ENCODE measurements at regions not wholly inside any gene's neighbourhood (a gene's known extent, or its start where the extent isn't known, plus 50 kb on each side); places are given as distances from the start of the nearest gene placed in this dataset.

GRCh38 chr15:47473106-47473725 lies 244.1 kb upstream of the SEMA6D start:
- FAIRE-seq (no peak), DNase-seq (ENCODE audit: insufficient read length, low spot score) (no peak)
- TF ChIP-seq POU2F2 (IDR thresholded peaks at IDR 0.05; ENCODE audit: low read depth, low read length) (no peak), POLR2A (IDR thresholded peaks at IDR 0.05; ENCODE audit: low read depth, low read length) (no peak), PAX5 (IDR thresholded peaks at IDR 0.05; ENCODE audit: insufficient read depth, low read length, severe bottlenecking) (no peak), SPI1 (IDR thresholded peaks at IDR 0.05; ENCODE audit: low read depth, low read length) (no peak), POLR2AphosphoS5 (IDR thresholded peaks at IDR 0.05; ENCODE audit: low read depth, low read length) (no peak), TAF1 (IDR thresholded peaks at IDR 0.05; ENCODE audit: low read depth, low read length) (no peak)

DNA sequence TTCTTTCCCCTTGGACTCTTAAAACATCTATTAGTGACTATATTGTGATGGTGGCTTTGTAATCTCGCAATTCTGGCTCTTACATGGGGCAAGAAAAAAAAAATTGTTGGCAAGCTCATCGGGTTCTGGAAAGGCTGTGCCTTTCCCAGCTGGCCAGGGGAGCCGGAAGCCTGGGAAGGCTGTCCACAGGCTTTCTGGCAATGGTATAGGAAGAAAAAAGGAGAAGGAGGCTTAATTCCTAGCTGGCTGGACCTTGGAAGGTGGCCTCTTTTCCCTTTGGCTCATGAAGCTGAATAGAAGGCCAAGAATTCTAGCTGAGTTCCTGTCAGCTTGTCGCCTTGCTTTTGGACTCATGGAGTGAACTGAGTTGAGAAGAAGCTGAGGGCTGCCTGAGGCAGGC lies 243.5 kb upstream of the SEMA6D start:
- no peak for DNase-seq (ENCODE audit: insufficient read length, low spot score)
- no peak for FAIRE-seq
- TF ChIP-seq PAX5 (IDR thresholded peaks at IDR 0.05; ENCODE audit: insufficient read depth, low read length, severe bottlenecking): no peak
- no peak for TF ChIP-seq POLR2A (IDR thresholded peaks at IDR 0.05; ENCODE audit: low read depth, low read length)
- no peak for TF ChIP-seq TAF1 (IDR thresholded peaks at IDR 0.05; ENCODE audit: low read depth, low read length)
- TF ChIP-seq SPI1 (IDR thresholded peaks at IDR 0.05; ENCODE audit: low read depth, low read length): no peak
- TF ChIP-seq POU2F2 (IDR thresholded peaks at IDR 0.05; ENCODE audit: low read depth, low read length): no peak
- TF ChIP-seq POLR2AphosphoS5 (IDR thresholded peaks at IDR 0.05; ENCODE audit: low read depth, low read length): no peak

GRCh38 chr15:47475336-47475735 lies 242.0 kb upstream of the SEMA6D start:
- FAIRE-seq (no peak), DNase-seq (ENCODE audit: insufficient read length, low spot score) (no peak)

GRCh38 chr15:47477341-47477740 lies 240.0 kb upstream of the SEMA6D start:
- no peak for DNase-seq (ENCODE audit: insufficient read length, low spot score)
- FAIRE-seq: no peak
- no peak for TF ChIP-seq POLR2AphosphoS5 (IDR thresholded peaks at IDR 0.05; ENCODE audit: low read depth, low read length)
- no peak for TF ChIP-seq POU2F2 (IDR thresholded peaks at IDR 0.05; ENCODE audit: low read depth, low read length)
- no peak for TF ChIP-seq PAX5 (IDR thresholded peaks at IDR 0.05; ENCODE audit: insufficient read depth, low read length, severe bottlenecking)
- no peak for TF ChIP-seq POLR2A (IDR thresholded peaks at IDR 0.05; ENCODE audit: low read depth, low read length)
- no peak for TF ChIP-seq SPI1 (IDR thresholded peaks at IDR 0.05; ENCODE audit: low read depth, low read length)
- no peak for TF ChIP-seq TAF1 (IDR thresholded peaks at IDR 0.05; ENCODE audit: low read depth, low read length)

More at GRCh38 chr15:47475336-47475735, 242.0 kb upstream of the SEMA6D start:
- TF ChIP-seq POLR2A (IDR thresholded peaks at IDR 0.05; ENCODE audit: low read depth, low read length) (no peak), TAF1 (IDR thresholded peaks at IDR 0.05; ENCODE audit: low read depth, low read length) (no peak), POU2F2 (IDR thresholded peaks at IDR 0.05; ENCODE audit: low read depth, low read length) (no peak)

DNA sequence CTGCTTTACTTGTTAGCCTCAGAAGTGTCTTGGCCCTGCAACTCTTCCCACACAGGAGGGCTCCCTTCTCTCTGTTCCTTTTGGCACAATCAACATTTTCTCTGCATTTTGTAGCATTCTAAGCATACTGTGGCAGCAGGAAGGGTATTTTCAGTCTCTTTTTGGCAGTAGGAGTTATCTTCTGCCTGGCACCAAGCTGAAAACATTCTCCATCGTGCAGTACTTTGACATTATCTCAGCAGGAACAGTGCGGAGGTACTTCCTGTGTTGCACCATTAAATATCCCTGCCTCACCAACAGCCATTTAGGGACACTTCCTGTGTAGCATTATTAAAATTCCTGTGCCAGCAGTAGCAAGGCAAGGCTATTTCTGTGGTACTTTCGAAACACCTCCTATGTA lies 233.2 kb upstream of the SEMA6D start:
- TF ChIP-seq POLR2AphosphoS5 (IDR thresholded peaks at IDR 0.05; ENCODE audit: low read depth, low read length) (no peak), TAF1 (IDR thresholded peaks at IDR 0.05; ENCODE audit: low read depth, low read length) (no peak), POLR2A (IDR thresholded peaks at IDR 0.05; ENCODE audit: low read depth, low read length) (no peak), PAX5 (IDR thresholded peaks at IDR 0.05; ENCODE audit: insufficient read depth, low read length, severe bottlenecking) (no peak), POU2F2 (IDR thresholded peaks at IDR 0.05; ENCODE audit: low read depth, low read length) (no peak), SPI1 (IDR thresholded peaks at IDR 0.05; ENCODE audit: low read depth, low read length) (no peak)
- no peak for DNase-seq (ENCODE audit: insufficient read length, low spot score)
- no peak for FAIRE-seq

DNA sequence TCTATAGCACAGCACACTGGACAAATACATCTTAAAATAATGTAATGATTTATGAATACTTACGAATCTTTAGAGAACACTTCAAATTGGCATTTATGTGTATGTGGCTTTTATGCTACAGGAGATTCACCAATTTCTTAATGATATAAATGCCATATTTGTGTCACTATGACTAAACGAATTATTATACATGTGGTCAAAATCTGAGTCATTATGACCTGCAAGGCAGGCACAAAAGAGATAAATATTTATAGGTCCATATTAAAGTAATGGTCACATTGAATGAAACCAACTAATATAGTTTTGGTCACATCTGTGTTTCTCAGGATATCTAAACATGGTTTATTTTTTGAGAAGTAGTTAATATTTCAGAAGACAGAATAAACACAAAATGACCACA lies 232.3 kb upstream of the SEMA6D start:
- no peak for DNase-seq (ENCODE audit: insufficient read length, low spot score)
- TF ChIP-seq TAF1 (IDR thresholded peaks at IDR 0.05; ENCODE audit: low read depth, low read length) (no peak), POLR2A (IDR thresholded peaks at IDR 0.05; ENCODE audit: low read depth, low read length) (no peak), SPI1 (IDR thresholded peaks at IDR 0.05; ENCODE audit: low read depth, low read length) (no peak), PAX5 (IDR thresholded peaks at IDR 0.05; ENCODE audit: insufficient read depth, low read length, severe bottlenecking) (no peak), POU2F2 (IDR thresholded peaks at IDR 0.05; ENCODE audit: low read depth, low read length) (no peak), POLR2AphosphoS5 (IDR thresholded peaks at IDR 0.05; ENCODE audit: low read depth, low read length) (no peak)
- no peak for FAIRE-seq

DNA sequence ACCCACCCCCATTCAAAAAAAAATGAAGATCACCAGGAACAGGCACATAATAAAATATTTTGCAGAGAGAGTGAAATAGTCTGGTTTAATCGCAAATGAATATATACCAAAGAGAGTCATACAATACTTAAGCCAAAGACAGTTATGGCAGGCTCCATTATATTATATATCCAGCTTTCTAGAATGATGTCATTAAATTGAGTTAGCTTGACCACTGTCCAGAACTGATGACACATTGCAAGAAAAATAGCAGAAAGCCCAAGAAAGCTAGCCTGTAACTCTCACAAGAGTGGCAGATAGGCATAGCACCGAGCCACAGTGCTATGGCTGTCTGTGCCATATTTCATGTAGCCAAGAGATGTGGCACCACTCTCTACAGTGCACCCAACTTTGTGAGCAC lies 231.9 kb upstream of the SEMA6D start:
- FAIRE-seq (no peak), DNase-seq (ENCODE audit: insufficient read length, low spot score) (no peak)
- TF ChIP-seq SPI1 (IDR thresholded peaks at IDR 0.05; ENCODE audit: low read depth, low read length) (no peak), TAF1 (IDR thresholded peaks at IDR 0.05; ENCODE audit: low read depth, low read length) (no peak), POU2F2 (IDR thresholded peaks at IDR 0.05; ENCODE audit: low read depth, low read length) (no peak), POLR2A (IDR thresholded peaks at IDR 0.05; ENCODE audit: low read depth, low read length) (no peak), POLR2AphosphoS5 (IDR thresholded peaks at IDR 0.05; ENCODE audit: low read depth, low read length) (no peak), PAX5 (IDR thresholded peaks at IDR 0.05; ENCODE audit: insufficient read depth, low read length, severe bottlenecking) (no peak)

DNA sequence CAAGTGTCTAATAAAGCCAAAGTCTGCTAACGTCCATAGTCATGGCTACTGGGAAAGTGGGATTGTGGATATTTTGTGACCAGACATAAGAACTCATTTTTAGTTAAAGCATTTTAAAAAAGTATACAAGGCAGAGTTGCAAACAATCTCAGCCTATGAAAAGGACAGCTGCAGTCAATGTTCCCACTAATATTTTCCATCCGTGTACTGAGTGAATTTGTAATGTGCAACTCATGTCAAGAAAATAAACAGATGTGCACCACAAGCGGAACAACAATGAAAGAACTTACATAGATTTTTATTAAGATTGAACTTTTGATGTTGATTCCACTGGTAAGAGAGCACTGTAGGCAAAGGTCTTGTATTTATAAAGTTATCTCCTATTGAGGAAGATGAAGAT lies 231.3 kb upstream of the SEMA6D start:
- FAIRE-seq: no peak
- TF ChIP-seq POU2F2 (IDR thresholded peaks at IDR 0.05; ENCODE audit: low read depth, low read length) (no peak), PAX5 (IDR thresholded peaks at IDR 0.05; ENCODE audit: insufficient read depth, low read length, severe bottlenecking) (no peak), SPI1 (IDR thresholded peaks at IDR 0.05; ENCODE audit: low read depth, low read length) (no peak), POLR2A (IDR thresholded peaks at IDR 0.05; ENCODE audit: low read depth, low read length) (no peak), POLR2AphosphoS5 (IDR thresholded peaks at IDR 0.05; ENCODE audit: low read depth, low read length) (no peak), TAF1 (IDR thresholded peaks at IDR 0.05; ENCODE audit: low read depth, low read length) (no peak)
- no peak for DNase-seq (ENCODE audit: insufficient read length, low spot score)

DNA sequence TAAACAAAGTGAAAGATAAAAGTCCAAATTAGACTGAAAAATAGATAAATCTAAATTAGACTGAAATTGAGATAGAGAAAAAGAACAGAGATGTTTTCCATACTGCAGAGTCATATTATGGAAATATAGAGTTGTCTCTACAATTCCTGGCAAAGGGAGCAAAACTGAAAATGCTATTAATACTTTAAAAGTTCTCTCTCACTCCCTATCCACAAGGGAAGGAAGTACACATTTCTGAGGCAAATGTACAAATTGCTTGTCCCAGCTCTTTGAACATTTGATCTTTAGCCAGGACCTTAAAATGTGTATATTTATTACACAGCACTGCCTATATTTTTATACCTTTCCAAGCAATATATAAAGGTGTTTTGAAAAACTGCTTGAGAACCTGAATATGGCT lies 225.1 kb upstream of the SEMA6D start:
- TF ChIP-seq POLR2A (IDR thresholded peaks at IDR 0.05; ENCODE audit: low read depth, low read length): no peak
- no peak for TF ChIP-seq TAF1 (IDR thresholded peaks at IDR 0.05; ENCODE audit: low read depth, low read length)
- no peak for TF ChIP-seq POU2F2 (IDR thresholded peaks at IDR 0.05; ENCODE audit: low read depth, low read length)
- TF ChIP-seq POLR2AphosphoS5 (IDR thresholded peaks at IDR 0.05; ENCODE audit: low read depth, low read length): no peak
- TF ChIP-seq PAX5 (IDR thresholded peaks at IDR 0.05; ENCODE audit: insufficient read depth, low read length, severe bottlenecking): no peak
- TF ChIP-seq SPI1 (IDR thresholded peaks at IDR 0.05; ENCODE audit: low read depth, low read length): no peak
- FAIRE-seq: no peak

More for the DNA sequence above, 225.1 kb upstream of the SEMA6D start:
- DNase-seq (ENCODE audit: insufficient read length, low spot score): no peak
